ENCODE measurements at regions not wholly inside any gene's neighbourhood (a gene's known extent, or its start where the extent isn't known, plus 50 kb on each side); places are given as distances from the start of the nearest gene placed in this dataset.

DNA sequence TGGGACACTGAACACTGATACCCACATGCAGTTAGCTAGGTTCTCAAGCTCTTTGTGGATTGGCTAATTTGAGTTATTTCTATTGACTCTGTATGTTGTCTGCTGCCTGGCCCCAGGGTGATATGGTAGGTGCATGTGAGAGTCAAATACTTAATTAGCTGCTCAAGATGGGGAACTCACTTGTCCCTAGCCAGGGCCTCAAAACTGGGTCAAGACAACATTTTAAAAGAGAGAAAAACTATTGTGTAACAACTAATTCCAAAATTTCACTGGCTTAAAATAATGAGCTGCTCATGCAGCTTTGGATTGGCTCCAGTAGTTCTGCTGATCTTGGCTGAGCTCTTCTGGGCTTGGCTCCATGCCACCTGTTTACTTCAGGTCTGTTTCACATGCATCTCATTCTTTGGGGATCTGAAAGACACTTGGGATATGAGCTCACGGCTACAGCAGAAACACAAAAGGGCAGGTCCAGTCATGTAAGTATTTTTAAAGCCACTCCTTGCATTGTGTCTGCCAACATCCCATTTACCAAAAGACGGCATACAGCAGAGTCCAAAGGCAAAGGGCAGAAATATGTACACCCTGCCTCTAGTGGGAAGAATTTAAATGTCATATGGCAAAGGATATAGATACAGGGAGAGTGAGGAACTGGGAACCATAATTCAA lies 716.8 kb downstream of the SUCLG1 start:
- Mint-ChIP-seq H3K4me3 (no peak overlapping the region), H3K4me1 (no peaks in the 10 kb centered on the region), H3K27me3 (no peaks in the 10 kb centered on the region), H3K27ac (ENCODE audit: low read depth) (no peak overlapping the region), H3K9me3 (peaks cover 20% of the 10 kb centered on the region), H3K36me3 (ENCODE audit: insufficient read depth) (no peaks in the 10 kb centered on the region)
- DNase-seq (ENCODE audit: low spot score in 2 of 2) = no peak
- ATAC-seq (replicated peaks; ENCODE audit: extremely low read depth, poor library complexity, severe bottlenecking) = no peak

GRCh38 chr2:83730223-83730622 lies 728.9 kb downstream of the SUCLG1 start:
- Mint-ChIP-seq H3K9me3 (peaks cover 44% of the 10 kb centered on the region), H3K27ac (ENCODE audit: low read depth) (no peak overlapping the region), H3K4me1 (no peaks in the 10 kb centered on the region), H3K4me3 (no peak overlapping the region), H3K27me3 (no peaks in the 10 kb centered on the region), H3K36me3 (ENCODE audit: insufficient read depth) (no peaks in the 10 kb centered on the region)
- no peak for ATAC-seq (replicated peaks; ENCODE audit: extremely low read depth, poor library complexity, severe bottlenecking)
- no peak for DNase-seq (ENCODE audit: low spot score in 2 of 2)

GRCh38 chr2:83725735-83726134 lies 733.3 kb downstream of the SUCLG1 start:
- Mint-ChIP-seq H3K4me1 (no peaks in the 10 kb centered on the region), H3K9me3 (peaks cover 25% of the 10 kb centered on the region), H3K4me3 (no peak overlapping the region), H3K27me3 (no peaks in the 10 kb centered on the region), H3K36me3 (ENCODE audit: insufficient read depth) (no peaks in the 10 kb centered on the region), H3K27ac (ENCODE audit: low read depth) (no peak overlapping the region)
- no peak for ATAC-seq (replicated peaks; ENCODE audit: extremely low read depth, poor library complexity, severe bottlenecking)
- no peak for DNase-seq (ENCODE audit: low spot score in 2 of 2)

GRCh38 chr2:83705146-83705545 lies 753.9 kb downstream of the SUCLG1 start:
- ATAC-seq (replicated peaks; ENCODE audit: extremely low read depth, poor library complexity, severe bottlenecking) = no peak
- H3K36me3 Mint-ChIP-seq (ENCODE audit: insufficient read depth) = no peaks in the 10 kb centered on the region

DNA sequence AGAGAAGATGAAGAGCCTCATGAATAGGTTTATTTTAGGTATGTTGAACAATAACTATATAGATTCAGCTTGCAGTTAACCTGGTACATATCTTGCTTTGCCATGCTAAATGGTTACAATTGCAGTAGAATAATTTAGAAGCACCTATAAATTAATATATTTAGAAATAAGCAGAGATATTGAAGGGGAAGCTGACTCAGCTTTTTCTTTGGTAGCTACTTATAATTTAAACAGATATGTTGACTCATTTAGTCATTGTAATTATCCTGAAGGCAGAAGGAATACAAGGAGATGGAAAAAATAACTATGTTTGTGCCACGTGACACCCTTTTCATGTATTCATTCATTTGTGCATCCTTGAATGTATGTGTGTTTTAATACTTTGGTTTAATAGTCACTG lies 755.5 kb downstream of the SUCLG1 start:
- no peak for ATAC-seq (replicated peaks; ENCODE audit: extremely low read depth, poor library complexity, severe bottlenecking)
- Mint-ChIP-seq H3K4me3 (no peak overlapping the region), H3K4me1 (no peaks in the 10 kb centered on the region), H3K27ac (ENCODE audit: low read depth) (no peak overlapping the region), H3K27me3 (no peaks in the 10 kb centered on the region), H3K36me3 (ENCODE audit: insufficient read depth) (no peaks in the 10 kb centered on the region), H3K9me3 (peaks cover 12% of the 10 kb centered on the region)
- DNase-seq (ENCODE audit: low spot score in 2 of 2) = no peak

More at GRCh38 chr2:83705146-83705545, 753.9 kb downstream of the SUCLG1 start:
- no peak for DNase-seq (ENCODE audit: low spot score in 2 of 2)
- no peaks in the 10 kb centered on the region for H3K4me1 Mint-ChIP-seq
- no peaks in the 10 kb centered on the region for H3K27me3 Mint-ChIP-seq
- H3K4me3 Mint-ChIP-seq = no peak overlapping the region
- H3K9me3 Mint-ChIP-seq = peaks cover 15% of the 10 kb centered on the region
- H3K27ac Mint-ChIP-seq (ENCODE audit: low read depth) = no peak overlapping the region

DNA sequence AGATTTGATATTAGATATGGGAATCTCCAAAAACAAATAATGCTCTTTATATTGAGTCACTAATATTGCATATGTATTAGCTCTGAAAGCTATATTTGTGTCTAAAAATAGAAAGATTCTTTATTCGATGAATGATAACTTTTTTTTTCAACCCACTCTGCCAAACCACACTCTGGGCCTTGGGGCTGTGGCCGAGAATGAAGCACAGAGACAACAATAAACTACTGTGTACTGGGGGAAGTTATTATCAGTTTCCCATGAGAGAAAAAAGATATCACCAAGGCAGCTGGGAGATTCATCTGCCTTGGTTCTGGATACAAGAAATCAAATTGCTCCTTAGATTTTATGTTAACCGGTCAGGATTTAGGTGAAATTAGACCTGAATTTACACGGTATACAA lies 762.2 kb downstream of the SUCLG1 start:
- no peak overlapping the region for H3K4me3 Mint-ChIP-seq
- peaks cover 13% of the 10 kb centered on the region for H3K9me3 Mint-ChIP-seq
- no peaks in the 10 kb centered on the region for H3K27me3 Mint-ChIP-seq
- DNase-seq (ENCODE audit: low spot score in 2 of 2) = no peak
- no peaks in the 10 kb centered on the region for H3K36me3 Mint-ChIP-seq (ENCODE audit: insufficient read depth)
- no peaks in the 10 kb centered on the region for H3K4me1 Mint-ChIP-seq
- ATAC-seq (replicated peaks; ENCODE audit: extremely low read depth, poor library complexity, severe bottlenecking) = no peak
- H3K27ac Mint-ChIP-seq (ENCODE audit: low read depth) = no peak overlapping the region

DNA sequence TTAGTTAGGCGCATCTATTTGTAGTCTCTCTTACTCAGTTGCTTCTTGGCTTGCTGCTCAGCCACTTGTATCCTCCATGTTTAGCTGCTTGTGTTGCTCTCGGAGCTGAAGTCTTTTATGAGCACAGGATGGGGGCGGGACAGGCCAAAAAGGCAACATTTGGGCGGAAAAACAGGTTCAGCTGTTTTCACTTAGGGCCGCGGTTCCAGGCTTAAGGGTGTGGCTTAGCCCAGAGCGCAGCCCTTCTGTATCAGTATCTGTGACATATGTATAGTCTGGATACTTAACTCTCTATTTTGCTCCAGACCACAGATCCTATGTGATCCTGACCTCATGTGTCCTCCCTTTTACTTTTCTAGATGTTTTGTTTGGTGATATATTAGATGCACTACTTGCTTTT lies 763.5 kb downstream of the SUCLG1 start:
- H3K4me3 Mint-ChIP-seq = no peak overlapping the region
- no peaks in the 10 kb centered on the region for H3K27me3 Mint-ChIP-seq
- no peaks in the 10 kb centered on the region for H3K36me3 Mint-ChIP-seq (ENCODE audit: insufficient read depth)
- H3K9me3 Mint-ChIP-seq = peaks cover 13% of the 10 kb centered on the region
- ATAC-seq (replicated peaks; ENCODE audit: extremely low read depth, poor library complexity, severe bottlenecking) (no peak), DNase-seq (ENCODE audit: low spot score in 2 of 2) (no peak)
- H3K4me1 Mint-ChIP-seq = no peaks in the 10 kb centered on the region
- H3K27ac Mint-ChIP-seq (ENCODE audit: low read depth) = no peak overlapping the region

DNA sequence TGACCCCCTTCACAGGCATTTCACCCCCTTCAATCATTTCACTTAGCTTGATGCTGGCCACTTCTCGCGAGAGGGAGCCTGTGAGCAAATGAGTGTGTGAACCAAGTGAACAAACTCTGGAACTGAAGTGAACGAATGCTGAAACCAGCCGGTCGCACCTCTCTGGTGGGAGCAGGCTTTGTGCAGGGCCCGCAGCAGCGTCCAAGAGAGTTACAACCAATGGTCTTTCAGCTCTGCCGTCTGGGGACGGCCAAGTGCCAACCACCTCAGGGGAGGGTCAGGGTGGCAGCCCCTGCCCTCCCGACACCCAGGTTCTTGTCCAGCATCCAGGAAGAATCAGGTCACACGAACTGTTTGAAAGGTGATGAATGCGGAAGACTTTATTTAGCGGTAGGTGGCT lies 764.0 kb downstream of the SUCLG1 start:
- Mint-ChIP-seq H3K36me3 (ENCODE audit: insufficient read depth) (no peaks in the 10 kb centered on the region), H3K4me3 (no peak overlapping the region), H3K27ac (ENCODE audit: low read depth) (no peak overlapping the region), H3K27me3 (no peaks in the 10 kb centered on the region), H3K9me3 (peaks cover 13% of the 10 kb centered on the region), H3K4me1 (no peaks in the 10 kb centered on the region)
- DNase-seq (ENCODE audit: low spot score in 2 of 2) (no peak), ATAC-seq (replicated peaks; ENCODE audit: extremely low read depth, poor library complexity, severe bottlenecking) (no peak)

DNA sequence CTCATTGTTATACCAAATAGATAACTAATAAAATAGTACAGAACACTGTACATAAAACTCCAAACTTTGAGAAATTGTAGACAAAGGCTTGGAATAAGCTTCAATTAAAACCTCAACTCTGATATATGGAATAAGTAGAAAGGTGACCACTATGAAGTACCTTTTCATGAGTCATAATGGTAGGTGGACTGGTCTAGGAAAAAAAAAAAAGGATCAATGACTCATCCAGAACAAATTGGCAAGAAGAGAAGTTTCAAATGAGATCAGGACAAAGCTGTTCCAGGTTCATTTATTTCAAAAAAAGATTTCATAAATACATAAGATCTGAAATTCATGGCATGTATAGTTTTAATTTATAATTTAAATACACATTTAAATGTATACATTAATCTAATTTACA lies 769.7 kb downstream of the SUCLG1 start:
- Mint-ChIP-seq H3K9me3 (peaks cover 5% of the 10 kb centered on the region), H3K4me3 (no peak overlapping the region), H3K4me1 (no peaks in the 10 kb centered on the region), H3K27ac (ENCODE audit: low read depth) (no peak overlapping the region), H3K27me3 (no peaks in the 10 kb centered on the region), H3K36me3 (ENCODE audit: insufficient read depth) (no peaks in the 10 kb centered on the region)
- ATAC-seq (replicated peaks; ENCODE audit: extremely low read depth, poor library complexity, severe bottlenecking) (no peak), DNase-seq (ENCODE audit: low spot score in 2 of 2) (no peak)

GRCh38 chr2:83686863-83687262 lies 772.2 kb downstream of the SUCLG1 start:
- H3K27ac Mint-ChIP-seq (ENCODE audit: low read depth) = no peak overlapping the region
- H3K4me3 Mint-ChIP-seq = no peak overlapping the region
- no peak for DNase-seq (ENCODE audit: low spot score in 2 of 2)
- H3K4me1 Mint-ChIP-seq = no peaks in the 10 kb centered on the region
- H3K36me3 Mint-ChIP-seq (ENCODE audit: insufficient read depth) = no peaks in the 10 kb centered on the region
- ATAC-seq (replicated peaks; ENCODE audit: extremely low read depth, poor library complexity, severe bottlenecking) = no peak
- no peaks in the 10 kb centered on the region for H3K27me3 Mint-ChIP-seq
- no peaks in the 10 kb centered on the region for H3K9me3 Mint-ChIP-seq

GRCh38 chr2:83674050-83674449 lies 785.0 kb downstream of the SUCLG1 start:
- no peaks in the 10 kb centered on the region for H3K27me3 Mint-ChIP-seq
- DNase-seq (ENCODE audit: low spot score in 2 of 2) (no peak), ATAC-seq (replicated peaks; ENCODE audit: extremely low read depth, poor library complexity, severe bottlenecking) (no peak)
- H3K36me3 Mint-ChIP-seq (ENCODE audit: insufficient read depth) = no peaks in the 10 kb centered on the region
- H3K9me3 Mint-ChIP-seq = peaks cover 17% of the 10 kb centered on the region
- H3K4me3 Mint-ChIP-seq = no peak overlapping the region
- H3K27ac Mint-ChIP-seq (ENCODE audit: low read depth) = no peak overlapping the region
- H3K4me1 Mint-ChIP-seq = no peaks in the 10 kb centered on the region

DNA sequence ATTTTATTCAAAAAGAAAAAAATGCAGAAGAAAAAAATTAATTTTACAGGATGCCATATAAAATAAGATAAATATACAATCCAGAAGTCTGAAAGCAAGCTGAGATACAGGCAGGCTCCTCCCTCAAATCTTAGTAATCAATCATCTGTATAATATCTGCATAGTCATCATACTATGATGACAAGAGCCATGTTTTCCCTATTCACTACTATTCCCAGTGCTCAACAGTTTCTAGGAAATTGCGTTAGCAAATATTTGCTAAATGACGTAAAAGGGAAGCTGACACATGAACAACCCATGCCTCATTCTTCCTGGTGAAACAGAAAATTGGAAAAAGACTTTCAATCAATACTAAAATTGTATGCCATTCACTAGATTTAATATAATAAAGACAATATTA lies 793.2 kb downstream of the SUCLG1 start:
- Mint-ChIP-seq H3K36me3 (ENCODE audit: insufficient read depth) (no peaks in the 10 kb centered on the region), H3K27me3 (no peaks in the 10 kb centered on the region), H3K4me1 (no peaks in the 10 kb centered on the region), H3K27ac (ENCODE audit: low read depth) (no peak overlapping the region), H3K9me3 (peaks cover 7% of the 10 kb centered on the region), H3K4me3 (no peak overlapping the region)
- DNase-seq (ENCODE audit: low spot score in 2 of 2) (no peak), ATAC-seq (replicated peaks; ENCODE audit: extremely low read depth, poor library complexity, severe bottlenecking) (no peak)

- Mint-ChIP-seq H3K9me3 (peaks cover 10% of the 10 kb centered on the region), H3K36me3 (ENCODE audit: insufficient read depth) (no peaks in the 10 kb centered on the region), H3K27ac (ENCODE audit: low read depth) (no peak overlapping the region), H3K4me3 (no peak overlapping the region), H3K27me3 (no peaks in the 10 kb centered on the region), H3K4me1 (no peaks in the 10 kb centered on the region)
- DNase-seq (ENCODE audit: low spot score in 2 of 2) (no peak), ATAC-seq (replicated peaks; ENCODE audit: extremely low read depth, poor library complexity, severe bottlenecking) (no peak)
These were observed 793.9 kb downstream of the SUCLG1 start for GRCh38 chr2:83665154-83665553.

- H3K36me3 Mint-ChIP-seq (ENCODE audit: insufficient read depth) = no peaks in the 10 kb centered on the region
- ATAC-seq (replicated peaks; ENCODE audit: extremely low read depth, poor library complexity, severe bottlenecking) (no peak), DNase-seq (ENCODE audit: low spot score in 2 of 2) (no peak)
- H3K27me3 Mint-ChIP-seq = no peaks in the 10 kb centered on the region
- no peak overlapping the region for H3K4me3 Mint-ChIP-seq
- H3K27ac Mint-ChIP-seq (ENCODE audit: low read depth) = no peak overlapping the region
- peaks cover 10% of the 10 kb centered on the region for H3K9me3 Mint-ChIP-seq
- H3K4me1 Mint-ChIP-seq = no peaks in the 10 kb centered on the region
These were observed 797.4 kb downstream of the SUCLG1 start for GRCh38 chr2:83661711-83662110.

All from central memory CD8-positive, alpha-beta T cell (primary cell).